ENCODE measurements at regions not wholly inside any gene's neighbourhood (a gene's known extent, or its start where the extent isn't known, plus 50 kb on each side); places are given as distances from the start of the nearest gene placed in this dataset.

- no peak overlapping the region for H3K4me3 ChIP-seq
- no peaks in the 10 kb centered on the region for H3K27me3 ChIP-seq
- H3K4me1 ChIP-seq = peaks cover 0 to 3% (median 0%) of the 10 kb centered on the region in 4 donors
- 80 to 90% (median 86%) methylated on average over 2 of the region's 2 CpGs for WGBS, 5 donors
- no peaks in the 10 kb centered on the region for H3K36me3 ChIP-seq
- H3K9me3 ChIP-seq = no peaks in the 10 kb centered on the region
- intact Hi-C loops (cut with DNase I; ENCODE audit: low total_unique reads) = no loop called here
- no peak for DNase-seq
- H3K27ac ChIP-seq = no peak overlapping the region
- TF ChIP-seq POLR2AphosphoS5 (IDR thresholded peaks at IDR 0.05) = no peak
- no peak for TF ChIP-seq POLR2A (IDR thresholded peaks at IDR 0.05)
- no peak for TF ChIP-seq EP300 (IDR thresholded peaks at IDR 0.05)
- TF ChIP-seq, protein P1, sequence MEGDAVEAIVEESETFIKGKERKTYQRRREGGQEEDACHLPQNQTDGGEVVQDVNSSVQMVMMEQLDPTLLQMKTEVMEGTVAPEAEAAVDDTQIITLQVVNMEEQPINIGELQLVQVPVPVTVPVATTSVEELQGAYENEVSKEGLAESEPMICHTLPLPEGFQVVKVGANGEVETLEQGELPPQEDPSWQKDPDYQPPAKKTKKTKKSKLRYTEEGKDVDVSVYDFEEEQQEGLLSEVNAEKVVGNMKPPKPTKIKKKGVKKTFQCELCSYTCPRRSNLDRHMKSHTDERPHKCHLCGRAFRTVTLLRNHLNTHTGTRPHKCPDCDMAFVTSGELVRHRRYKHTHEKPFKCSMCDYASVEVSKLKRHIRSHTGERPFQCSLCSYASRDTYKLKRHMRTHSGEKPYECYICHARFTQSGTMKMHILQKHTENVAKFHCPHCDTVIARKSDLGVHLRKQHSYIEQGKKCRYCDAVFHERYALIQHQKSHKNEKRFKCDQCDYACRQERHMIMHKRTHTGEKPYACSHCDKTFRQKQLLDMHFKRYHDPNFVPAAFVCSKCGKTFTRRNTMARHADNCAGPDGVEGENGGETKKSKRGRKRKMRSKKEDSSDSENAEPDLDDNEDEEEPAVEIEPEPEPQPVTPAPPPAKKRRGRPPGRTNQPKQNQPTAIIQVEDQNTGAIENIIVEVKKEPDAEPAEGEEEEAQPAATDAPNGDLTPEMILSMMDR (IDR thresholded peaks at IDR 0.05) = no peak
Measured at GRCh38 chr2:49289711-49290110, 135.4 kb upstream of the FSHR start.

DNA sequence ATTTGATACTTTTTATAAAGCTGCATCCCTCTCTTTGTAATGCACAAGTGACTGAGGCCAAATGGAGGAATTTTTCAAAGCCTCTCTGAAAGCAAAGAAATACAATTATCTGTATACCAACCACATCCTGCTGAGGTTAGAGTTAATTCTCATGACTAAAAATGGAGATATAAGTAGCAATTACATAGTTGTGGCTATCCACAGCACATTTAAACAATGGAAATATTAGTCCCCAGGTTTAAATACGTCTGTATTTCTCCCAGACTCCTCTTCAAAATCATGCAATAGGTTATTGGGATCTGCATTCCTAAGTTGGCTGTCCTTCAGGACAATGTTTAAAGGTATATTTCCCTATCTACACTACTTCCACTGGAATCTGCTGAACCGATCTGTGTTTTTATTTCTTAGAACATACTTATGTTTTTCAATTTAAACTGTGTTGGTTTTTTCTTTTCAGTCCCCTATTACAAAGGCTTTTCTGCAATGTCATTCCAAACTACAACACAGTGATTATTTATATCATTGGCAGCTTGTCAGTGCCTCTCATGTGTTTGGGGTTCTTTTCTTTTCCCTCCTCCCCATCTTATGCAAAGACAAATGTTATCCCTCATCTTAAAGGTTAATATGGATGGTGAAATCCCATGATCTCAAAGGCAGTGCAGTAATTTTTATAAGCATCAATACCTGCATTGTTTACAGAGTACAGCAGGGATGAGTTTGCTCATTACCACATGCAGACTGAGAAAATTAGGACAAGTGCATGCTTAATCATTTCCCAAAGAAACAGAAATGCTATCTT lies 134.8 kb upstream of the FSHR start:
- TF ChIP-seq, protein P1 (IDR thresholded peaks at IDR 0.05) = no peak
- TF ChIP-seq POLR2AphosphoS5 (IDR thresholded peaks at IDR 0.05) = no peak
- no peak for TF ChIP-seq EP300 (IDR thresholded peaks at IDR 0.05)
- no peak for TF ChIP-seq POLR2A (IDR thresholded peaks at IDR 0.05)
- Histone ChIP-seq H3K9me3 (no peaks in the 10 kb centered on the region), H3K27ac (no peak overlapping the region), H3K36me3 (no peaks in the 10 kb centered on the region), H3K4me1 (peaks cover 0 to 3% (median 0%) of the 10 kb centered on the region in 4 donors), H3K27me3 (no peaks in the 10 kb centered on the region), H3K4me3 (no peak overlapping the region)
- no peak for DNase-seq
- WGBS, 5 donors = 29 to 40% (median 37%) methylated on average over 2 of the region's 2 CpGs
- intact Hi-C loops (cut with DNase I; ENCODE audit: low total_unique reads) = no loop called here

GRCh38 chr2:49288113-49288705 lies 133.9 kb upstream of the FSHR start:
- Histone ChIP-seq H3K27me3 (no peaks in the 10 kb centered on the region), H3K4me3 (no peak overlapping the region), H3K4me1 (peaks cover 0 to 3% (median 0%) of the 10 kb centered on the region in 4 donors), H3K36me3 (no peaks in the 10 kb centered on the region), H3K27ac (no peak overlapping the region), H3K9me3 (no peaks in the 10 kb centered on the region)
- WGBS, 5 donors = 64 to 80% (median 71%) methylated on average over 3 of the region's 3 CpGs
- TF ChIP-seq, protein P1 (IDR thresholded peaks at IDR 0.05) = no peak
- TF ChIP-seq POLR2A (IDR thresholded peaks at IDR 0.05) (no peak), EP300 (IDR thresholded peaks at IDR 0.05) (no peak), POLR2AphosphoS5 (IDR thresholded peaks at IDR 0.05) (no peak)
- intact Hi-C loops (cut with DNase I; ENCODE audit: low total_unique reads) = no loop called here
- DNase-seq = no peak

- no peaks in the 10 kb centered on the region for H3K27me3 ChIP-seq
- H3K27ac ChIP-seq = no peak overlapping the region
- no peaks in the 10 kb centered on the region for H3K36me3 ChIP-seq
- 65 to 82% (median 71%) methylated on average over 3 of the region's 3 CpGs for whole genome bisulfite sequencing, 5 donors
- no peak for DNase-seq
- peaks cover 0 to 3% (median 0%) of the 10 kb centered on the region in 4 donors for H3K4me1 ChIP-seq
- H3K4me3 ChIP-seq = no peak overlapping the region
- TF ChIP-seq POLR2A (IDR thresholded peaks at IDR 0.05) (no peak), POLR2AphosphoS5 (IDR thresholded peaks at IDR 0.05) (no peak), EP300 (IDR thresholded peaks at IDR 0.05) (no peak)
- TF ChIP-seq, protein P1 (IDR thresholded peaks at IDR 0.05) = no peak
- H3K9me3 ChIP-seq = no peaks in the 10 kb centered on the region
- intact Hi-C loops (cut with DNase I; ENCODE audit: low total_unique reads) = no loop called here
Measured at GRCh38 chr2:49286726-49287125, 132.4 kb upstream of the FSHR start.

Data from stomach (tissue), 8 donors.